Liver (tissue), 8 donors: ENCODE measurements at regions not wholly inside any gene's neighbourhood (a gene's known extent, or its start where the extent isn't known, plus 50 kb on each side); places are given as distances from the start of the nearest gene placed in this dataset.

Source experiments
- DNase-seq: peaks from one replicate; pipeline ENCODE4 v3.0.0-alpha.2; 2017; ENCODE audit warnings: low spot score
- H3K27ac ChIP-seq, 2 donors: one replicate each; pipeline ENCODE4 v1.7.0; 2013; ENCODE audit warnings: inconsistent platforms in 2 of 2, low read length in 2 of 2, control low read depth in 1 of 2, low read depth in 1 of 2, mild to moderate bottlenecking in 1 of 2
- H3K27me3 ChIP-seq, 4 donors: one replicate each; pipeline versions ENCODE4 v1.6.1 to v1.7.0; 2013; ENCODE audit warnings: low read length in 3 of 4, inconsistent platforms in 1 of 4, mild to moderate bottlenecking in 1 of 4, moderate library complexity in 1 of 4; ENCODE audit not compliant: control insufficient read depth in 4 of 4, insufficient read depth in 4 of 4
- H3K36me3 ChIP-seq, 4 donors: one replicate each; pipeline versions ENCODE4 v1.6.1 to v1.7.0; 2013; ENCODE audit warnings: low read length in 3 of 4, mild to moderate bottlenecking in 3 of 4, low read depth in 1 of 4, moderate library complexity in 1 of 4; ENCODE audit not compliant: control insufficient read depth in 4 of 4, insufficient read depth in 3 of 4
- H3K4me1 ChIP-seq, 4 donors: one replicate each; pipeline versions ENCODE4 v1.6.1 to v1.7.0; 2013; ENCODE audit warnings: low read length in 3 of 4, mild to moderate bottlenecking in 3 of 4, moderate library complexity in 1 of 4; ENCODE audit not compliant: control insufficient read depth in 4 of 4, insufficient read depth in 4 of 4
- H3K4me3 ChIP-seq, 3 donors: one replicate each; pipeline versions ENCODE4 v1.6.1 to v1.7.0; 2013; ENCODE audit warnings: low read length in 3 of 3, control low read depth in 1 of 3, low read depth in 1 of 3, mild to moderate bottlenecking in 1 of 3
- H3K9ac ChIP-seq, 2 donors: one replicate each; pipeline ENCODE4 v1.7.0; 2013; ENCODE audit warnings: low read length in 2 of 2, mild to moderate bottlenecking in 2 of 2, moderate library complexity in 2 of 2, control low read depth in 1 of 2, low read depth in 1 of 2
- H3K9me3 ChIP-seq, 4 donors: one replicate each; pipeline versions ENCODE4 v1.6.1 to v1.7.0; 2013; ENCODE audit warnings: low read length in 3 of 4; ENCODE audit not compliant: control insufficient read depth in 4 of 4
- ATF3 ChIP-seq: IDR thresholded peaks from 2 replicates; pipeline ENCODE4 v1.6.1; 2016; ENCODE audit warnings: antibody characterized with exemption
- EGR1 ChIP-seq, 2 donors: IDR thresholded peaks; 2 replicates each; pipeline ENCODE4 v1.6.1; 2016 to 2018; ENCODE audit warnings: antibody characterized with exemption in 2 of 2, low read depth in 2 of 2
- FOXA1 ChIP-seq: IDR thresholded peaks from 2 replicates; pipeline ENCODE4 v1.6.1; 2016; ENCODE audit warnings: antibody characterized with exemption
- GABPA ChIP-seq, 2 donors: IDR thresholded peaks in 1 of 2; conservative IDR thresholded peaks in 1 of 2; 2 replicates each; pipeline ENCODE4 v1.6.1; 2016; ENCODE audit warnings: antibody characterized with exemption in 2 of 2, mild to moderate bottlenecking in 1 of 2, moderate library complexity in 1 of 2
- HNF4A ChIP-seq, 2 donors: conservative IDR thresholded peaks; 2 replicates each; pipeline ENCODE4 v1.6.1; 2016; ENCODE audit warnings: antibody characterized with exemption in 2 of 2, mild to moderate bottlenecking in 2 of 2
- HNF4G ChIP-seq: IDR thresholded peaks from 2 replicates; pipeline ENCODE4 v1.6.1; 2016; ENCODE audit warnings: antibody characterized with exemption
- MAX ChIP-seq: IDR thresholded peaks from 2 replicates; pipeline ENCODE4 v1.6.1; 2016; ENCODE audit warnings: antibody characterized with exemption
- NR2F2 ChIP-seq: IDR thresholded peaks from 2 replicates; pipeline ENCODE4 v1.6.1; 2016; ENCODE audit warnings: antibody characterized with exemption
- RAD21 ChIP-seq, 2 donors: IDR thresholded peaks; 2 replicates each; pipeline ENCODE4 v1.6.1; 2016; ENCODE audit warnings: antibody characterized with exemption in 2 of 2, mild to moderate bottlenecking in 2 of 2
- REST ChIP-seq: IDR thresholded peaks from 2 replicates; pipeline ENCODE4 v1.6.1; 2016; ENCODE audit warnings: antibody characterized with exemption, mild to moderate bottlenecking
- RXRA ChIP-seq, 2 donors: IDR thresholded peaks; 2 replicates each; pipeline ENCODE4 v1.6.1; 2017 to 2018; ENCODE audit warnings: antibody characterized with exemption in 2 of 2, mild to moderate bottlenecking in 1 of 2
- SP1 ChIP-seq: IDR thresholded peaks from 2 replicates; pipeline ENCODE4 v1.6.1; 2018; ENCODE audit warnings: antibody characterized with exemption, mild to moderate bottlenecking
- TAF1 ChIP-seq: conservative IDR thresholded peaks from 2 replicates; pipeline ENCODE4 v1.6.1; 2016; ENCODE audit warnings: antibody characterized with exemption, mild to moderate bottlenecking
- YY1 ChIP-seq: IDR thresholded peaks from 2 replicates; pipeline ENCODE4 v1.6.1; 2016; ENCODE audit warnings: antibody characterized with exemption, mild to moderate bottlenecking
- WGBS: extraction: QIAGEN DNeasy Blood & Tissue Kit; methylation state at CpG from one replicate; pipeline ENCODE4 v1.1.7; 2013; 5-methylcytosine and 5-hydroxymethylcytosine counted together
- TF ChIP-seq, protein P1 (sequence below): fragments of 150-350 bp; IDR thresholded peaks from 2 replicates; pipeline ENCODE4 v1.5.1; 2017; ENCODE audit warnings: improper control_type of control experiment, low read depth, low read length; ENCODE audit not compliant: missing input control
- donor health status: healthy.
- donor health status: healthy.
- donor health status: healthy.
- donor health status: healthy.
- donor health status: healthy.

GRCh38 chr4:148618856-148619255 is 176.6 kb upstream of the NR3C2 start:
- Histone ChIP-seq H3K27me3 (no peaks in the 10 kb centered on the region), H3K27ac (no peak overlapping the region), H3K9ac (no peak overlapping the region), H3K4me3 (no peak overlapping the region), H3K4me1 (no peaks in the 10 kb centered on the region), H3K36me3 (no peaks in the 10 kb centered on the region), H3K9me3 (no peaks in the 10 kb centered on the region)
- no peak for DNase-seq
- TF ChIP-seq NR2F2 = no peak
- no peak for TF ChIP-seq FOXA1
- TF ChIP-seq HNF4G = no peak
- no peak for TF ChIP-seq ATF3
- TF ChIP-seq REST = no peak
- TF ChIP-seq EGR1 (IDR thresholded peaks at IDR 0.05; ENCODE audit: low read depth in 2 of 2) = no peak
- no peak for TF ChIP-seq YY1
- no peak for TF ChIP-seq MAX
- no peak for TF ChIP-seq RAD21 (IDR thresholded peaks at IDR 0.05)
- no peak for TF ChIP-seq TAF1
- no peak for TF ChIP-seq SP1
- no peak for TF ChIP-seq RXRA (IDR thresholded peaks at IDR 0.05)
- no peak for TF ChIP-seq HNF4A (conservative IDR thresholded peaks at IDR 0.05)

- DNase-seq = no peak
- Histone ChIP-seq H3K27me3 (no peaks in the 10 kb centered on the region), H3K9me3 (no peaks in the 10 kb centered on the region), H3K4me1 (no peaks in the 10 kb centered on the region), H3K9ac (no peak overlapping the region), H3K4me3 (no peak overlapping the region), H3K27ac (no peak overlapping the region), H3K36me3 (no peaks in the 10 kb centered on the region)
- no peak for TF ChIP-seq FOXA1
- no peak for TF ChIP-seq YY1
- no peak for TF ChIP-seq EGR1 (IDR thresholded peaks at IDR 0.05; ENCODE audit: low read depth in 2 of 2)
- no peak for TF ChIP-seq ATF3
- no peak for TF ChIP-seq GABPA (IDR thresholded peaks at IDR 0.05 in 1 of 2, conservative IDR thresholded peaks at IDR 0.05 in 1 of 2)
- no peak for TF ChIP-seq RAD21 (IDR thresholded peaks at IDR 0.05)
- TF ChIP-seq NR2F2 = no peak
- TF ChIP-seq MAX = no peak
- no peak for TF ChIP-seq REST
- TF ChIP-seq, protein P1, sequence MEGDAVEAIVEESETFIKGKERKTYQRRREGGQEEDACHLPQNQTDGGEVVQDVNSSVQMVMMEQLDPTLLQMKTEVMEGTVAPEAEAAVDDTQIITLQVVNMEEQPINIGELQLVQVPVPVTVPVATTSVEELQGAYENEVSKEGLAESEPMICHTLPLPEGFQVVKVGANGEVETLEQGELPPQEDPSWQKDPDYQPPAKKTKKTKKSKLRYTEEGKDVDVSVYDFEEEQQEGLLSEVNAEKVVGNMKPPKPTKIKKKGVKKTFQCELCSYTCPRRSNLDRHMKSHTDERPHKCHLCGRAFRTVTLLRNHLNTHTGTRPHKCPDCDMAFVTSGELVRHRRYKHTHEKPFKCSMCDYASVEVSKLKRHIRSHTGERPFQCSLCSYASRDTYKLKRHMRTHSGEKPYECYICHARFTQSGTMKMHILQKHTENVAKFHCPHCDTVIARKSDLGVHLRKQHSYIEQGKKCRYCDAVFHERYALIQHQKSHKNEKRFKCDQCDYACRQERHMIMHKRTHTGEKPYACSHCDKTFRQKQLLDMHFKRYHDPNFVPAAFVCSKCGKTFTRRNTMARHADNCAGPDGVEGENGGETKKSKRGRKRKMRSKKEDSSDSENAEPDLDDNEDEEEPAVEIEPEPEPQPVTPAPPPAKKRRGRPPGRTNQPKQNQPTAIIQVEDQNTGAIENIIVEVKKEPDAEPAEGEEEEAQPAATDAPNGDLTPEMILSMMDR = no peak
- no peak for TF ChIP-seq HNF4G
- TF ChIP-seq RXRA (IDR thresholded peaks at IDR 0.05) = no peak
- no peak for TF ChIP-seq HNF4A (conservative IDR thresholded peaks at IDR 0.05)
- WGBS = 87% methylated on average over 4 of the region's 4 CpGs
Observed at GRCh38 chr4:148608968-148609367, 166.8 kb upstream of the NR3C2 start.
